H9 (cell line): ENCODE measurements at regions not wholly inside any gene's neighbourhood (a gene's known extent, or its start where the extent isn't known, plus 50 kb on each side); places are given as distances from the start of the nearest gene placed in this dataset.

Experiments used
- DNase-seq: peaks from one replicate; pipeline ENCODE4 v3.0.0-alpha.2; 2017
- H2AFZ ChIP-seq: one replicate; pipeline ENCODE4 v1.6.1; 2013; ENCODE audit warnings: mild to moderate bottlenecking, low read length, control low read depth, moderate library complexity
- H2AK5ac ChIP-seq: 2 replicates; pipeline ENCODE4 v1.6.1; 2013; ENCODE audit warnings: low read length, control low read depth, mixed read lengths; ENCODE audit not compliant: insufficient read length
- H2BK120ac ChIP-seq: one replicate; pipeline ENCODE4 v1.6.1; 2013; ENCODE audit warnings: low read depth, mild to moderate bottlenecking, low read length, control low read depth, inconsistent platforms; ENCODE audit not compliant: poor library complexity, severe bottlenecking
- H2BK12ac ChIP-seq: 2 replicates; pipeline ENCODE4 v1.6.1; 2013; ENCODE audit warnings: low read length, control low read depth, mixed read lengths, low read depth; ENCODE audit not compliant: insufficient read length
- H2BK15ac ChIP-seq: 2 replicates; pipeline ENCODE4 v1.6.1; 2013; ENCODE audit warnings: low read depth, low read length, control low read depth
- H2BK20ac ChIP-seq: one replicate; pipeline ENCODE4 v1.6.1; 2013; ENCODE audit warnings: low read depth, mild to moderate bottlenecking, low read length, control low read depth, inconsistent platforms; ENCODE audit not compliant: poor library complexity, severe bottlenecking
- H2BK5ac ChIP-seq: 2 replicates; pipeline ENCODE4 v1.6.1; 2013; ENCODE audit warnings: low read length, control low read depth, mixed read lengths; ENCODE audit not compliant: insufficient read length
- H3K14ac ChIP-seq: 2 replicates; pipeline ENCODE4 v1.6.1; 2013; ENCODE audit warnings: low read length, control low read depth; ENCODE audit not compliant: insufficient read depth
- H3K18ac ChIP-seq: 2 replicates; pipeline ENCODE4 v1.6.1; 2013; ENCODE audit warnings: low read depth, mild to moderate bottlenecking, mixed read lengths, low read length, control low read depth; ENCODE audit not compliant: insufficient read length
- H3K23ac ChIP-seq: 2 replicates; pipeline ENCODE4 v1.6.1; 2013; ENCODE audit warnings: low read length, control low read depth, mixed read lengths, low read depth; ENCODE audit not compliant: insufficient read length
- H3K23me2 ChIP-seq: 2 replicates; pipeline ENCODE4 v1.6.1; 2013; ENCODE audit warnings: low read depth, mild to moderate bottlenecking, mixed read lengths, low read length, control low read depth; ENCODE audit not compliant: insufficient read length, poor library complexity, severe bottlenecking
- H3K27ac ChIP-seq: 2 replicates; pipeline ENCODE4 v1.5.1; 2013; ENCODE audit warnings: low read length, control low read depth, mixed read lengths, low read depth; ENCODE audit not compliant: insufficient read length
- H3K27me3 ChIP-seq: 2 replicates; pipeline ENCODE4 v1.6.1; 2013; ENCODE audit warnings: low read length, control low read depth, inconsistent platforms; ENCODE audit not compliant: insufficient read depth
- H3K4ac ChIP-seq: 2 replicates; pipeline ENCODE4 v1.6.1; 2013; ENCODE audit warnings: low read depth, mild to moderate bottlenecking, control low read depth, inconsistent platforms, low read length, moderate library complexity
- H3K4me1 ChIP-seq: 2 replicates; pipeline ENCODE4 v1.6.1; 2013; ENCODE audit warnings: low read length, control low read depth, inconsistent platforms; ENCODE audit not compliant: insufficient read depth
- H3K4me2 ChIP-seq: 2 replicates; pipeline ENCODE4 v1.6.1; 2013; ENCODE audit warnings: low read length, control low read depth, mixed read lengths; ENCODE audit not compliant: insufficient read length, insufficient read depth
- H3K56ac ChIP-seq: 2 replicates; pipeline ENCODE4 v1.6.1; 2013; ENCODE audit warnings: low read depth, mild to moderate bottlenecking, mixed read lengths, low read length, control low read depth; ENCODE audit not compliant: insufficient read length
- H3K79me1 ChIP-seq: 2 replicates; pipeline ENCODE4 v1.6.1; 2013; ENCODE audit warnings: low read depth, mild to moderate bottlenecking, moderate library complexity, low read length, control low read depth, inconsistent platforms; ENCODE audit not compliant: insufficient read depth, poor library complexity, severe bottlenecking
- H3K79me2 ChIP-seq: 2 replicates; pipeline ENCODE4 v1.6.1; 2013; ENCODE audit warnings: low read length, control low read depth, inconsistent platforms; ENCODE audit not compliant: insufficient read depth
- H3K9ac ChIP-seq: 2 replicates; pipeline ENCODE4 v1.6.1; 2013; ENCODE audit warnings: low read length, control low read depth, mixed read lengths; ENCODE audit not compliant: insufficient read length; ENCODE audit errors: extremely low read depth
- H3K9me3 ChIP-seq: one replicate; pipeline ENCODE4 v1.6.1; 2013; ENCODE audit warnings: low read depth, low read length, inconsistent platforms; ENCODE audit not compliant: control insufficient read depth
- H3T11ph ChIP-seq: one replicate; pipeline ENCODE4 v1.6.1; 2013; ENCODE audit warnings: mild to moderate bottlenecking, low read length, control low read depth, inconsistent platforms
- H4K20me1 ChIP-seq: one replicate; pipeline ENCODE4 v1.6.1; 2013; ENCODE audit not compliant: control insufficient read depth, insufficient read length, insufficient read depth
- H4K5ac ChIP-seq: 2 replicates; pipeline ENCODE4 v1.6.1; 2013; ENCODE audit warnings: low read depth, mild to moderate bottlenecking, mixed read lengths, low read length, control low read depth; ENCODE audit not compliant: insufficient read length
- H4K8ac ChIP-seq: replicated peaks from 2 replicates; pipeline ENCODE4 v1.6.1; 2013; ENCODE audit warnings: low read length, control low read depth, mixed read lengths, low read depth; ENCODE audit not compliant: insufficient read length
- H4K91ac ChIP-seq: 2 replicates; pipeline ENCODE4 v1.6.1; 2013; ENCODE audit warnings: low read depth, mild to moderate bottlenecking, moderate library complexity, mixed read lengths, low read length, control low read depth; ENCODE audit not compliant: insufficient read length
- H3K27ac Mint-ChIP-seq, 3 experiments: 2 replicates in 2 of 3; 3 replicates in 1 of 3; pipeline ENCODE4 v1.8.0; 2020 to 2021; ENCODE audit warnings: mixed read lengths in 3 of 3, mild to moderate bottlenecking in 1 of 3, moderate library complexity in 1 of 3
- H3K27me3 Mint-ChIP-seq: 2 replicates; pipeline ENCODE4 v1.8.0; 2021; ENCODE audit warnings: low read depth, mild to moderate bottlenecking, moderate library complexity, mixed read lengths
- H3K36me3 Mint-ChIP-seq, 3 experiments: 2 replicates in 2 of 3; 3 replicates in 1 of 3; pipeline ENCODE4 v1.8.0; 2020 to 2021; ENCODE audit warnings: low read depth in 3 of 3, mixed read lengths in 3 of 3; ENCODE audit not compliant: insufficient read depth in 1 of 3
- H3K4me1 Mint-ChIP-seq, 2 experiments: 2 replicates each; pipeline ENCODE4 v1.8.0; 2020; ENCODE audit warnings: mixed read lengths in 2 of 2
- H3K4me3 Mint-ChIP-seq, 2 experiments: 2 replicates in 1 of 2; 3 replicates in 1 of 2; pipeline ENCODE4 v1.8.0; 2020 to 2021; ENCODE audit warnings: mild to moderate bottlenecking in 2 of 2, mixed read lengths in 2 of 2, moderate library complexity in 1 of 2
- H3K9me3 Mint-ChIP-seq, 2 experiments: 2 replicates in 1 of 2; 3 replicates in 1 of 2; pipeline ENCODE4 v1.8.0; 2020; ENCODE audit warnings: mild to moderate bottlenecking in 2 of 2, mixed read lengths in 2 of 2, moderate library complexity in 1 of 2
- CTCF ChIP-seq: fragments of 200-600 bp; sonication (generic); conservative IDR thresholded peaks from 3 replicates; pipeline ENCODE4 v1.8.0; 2021; ENCODE audit warnings: antibody characterized with exemption, mild to moderate bottlenecking
- WGBS: extraction: QIAGEN DNeasy Blood & Tissue Kit; methylation state at CpG from one replicate; pipeline ENCODE4 v1.1.7; 2013; ENCODE audit warnings: missing lambda C conversion rate, low lambda C conversion rate, mixed read lengths; ENCODE audit not compliant: insufficient read length; ENCODE audit errors: extremely low coverage; 5-methylcytosine and 5-hydroxymethylcytosine counted together

- no peak overlapping the region for H2BK15ac ChIP-seq
- no peak for TF ChIP-seq CTCF
- H2AFZ ChIP-seq, result no peak overlapping the region
- H3K23ac ChIP-seq, result no peak overlapping the region
- H3K56ac ChIP-seq, result no peak overlapping the region
- no peak overlapping the region for H3T11ph ChIP-seq
- no CpG with 5 or more reads among the region's 1 CpG for WGBS
- no peak overlapping the region for H3K4ac ChIP-seq
- no peak overlapping the region for H2BK12ac ChIP-seq
- no peaks in the 10 kb centered on the region for H3K4me1 ChIP-seq
- H4K91ac ChIP-seq, result no peak overlapping the region
- H3K27ac Mint-ChIP-seq, result no peak overlapping the region
- no peaks in the 10 kb centered on the region for H3K23me2 ChIP-seq
- H2BK5ac ChIP-seq, result no peak overlapping the region
- no peak overlapping the region for H3K4me3 Mint-ChIP-seq
- H4K20me1 ChIP-seq, result no peaks in the 10 kb centered on the region
- no peaks in the 10 kb centered on the region for H3K79me1 ChIP-seq
- H3K18ac ChIP-seq, result no peak overlapping the region
- no peak overlapping the region for H2AK5ac ChIP-seq
- no peaks in the 10 kb centered on the region for H3K27me3 ChIP-seq
- H4K8ac ChIP-seq, result no peak overlapping the region
- no peak overlapping the region for H2BK120ac ChIP-seq
- no peak overlapping the region for H3K4me2 ChIP-seq
- no peak overlapping the region for H2BK20ac ChIP-seq
- H3K9me3 Mint-ChIP-seq, result peaks cover 3 to 7% of the 10 kb centered on the region in 2 experiments; a peak in 4 of 5 replicates
- H3K27ac ChIP-seq, result no peak overlapping the region
- no peaks in the 10 kb centered on the region for H3K27me3 Mint-ChIP-seq
- no peak for DNase-seq
- H3K9me3 ChIP-seq, result no peaks in the 10 kb centered on the region
- H3K4me1 Mint-ChIP-seq, result no peaks in the 10 kb centered on the region
- H3K79me2 ChIP-seq, result no peaks in the 10 kb centered on the region
- no peak overlapping the region for H4K5ac ChIP-seq
- peaks cover 0 to 9% (median 0%) of the 10 kb centered on the region in 3 experiments; a peak in 1 of 7 replicates for H3K36me3 Mint-ChIP-seq
- H3K9ac ChIP-seq, result no peak overlapping the region
- H3K14ac ChIP-seq, result no peak overlapping the region
Measured at GRCh38 chr1:244280859-244281258, 170.8 kb downstream of the ADSS2 start.
